H1 (cell line): ENCODE measurements at regions not wholly inside any gene's neighbourhood (a gene's known extent, or its start where the extent isn't known, plus 50 kb on each side); places are given as distances from the start of the nearest gene placed in this dataset.

Source experiments
- CBX8 ChIP-seq: fragments of 300-800, 300-1000 bp; sonication (generic); IDR thresholded peaks from 2 replicates; pipeline ENCODE4 v1.7.1; 2016; ENCODE audit warnings: low read depth, low read length, borderline replicate concordance
- CHD7 ChIP-seq: fragments of 300-600 bp; sonication (generic); IDR thresholded peaks from 2 replicates; pipeline ENCODE4 v1.7.1; 2012; ENCODE audit warnings: low read length, moderate library complexity, mild to moderate bottlenecking, inconsistent platforms; ENCODE audit not compliant: insufficient replicate concordance
- HDAC2 ChIP-seq, 2 experiments: fragments of 300-600 bp in 1 of 2; sonication (generic) in 1 of 2; IDR thresholded peaks; 2 replicates each; pipeline ENCODE4 v1.6.1; 2011 to 2012; ENCODE audit warnings: low read depth in 2 of 2, low read length in 2 of 2, mild to moderate bottlenecking in 2 of 2, moderate library complexity in 2 of 2, borderline replicate concordance in 1 of 2, inconsistent platforms in 1 of 2
- NRF1 ChIP-seq: IDR thresholded peaks from 2 replicates; pipeline ENCODE4 v1.6.1; 2011; ENCODE audit warnings: mild to moderate bottlenecking, low read depth, low read length, improper control_type of control experiment
- POLR2AphosphoS5 ChIP-seq: IDR thresholded peaks from 2 replicates; pipeline ENCODE4 v1.6.1; 2011; ENCODE audit warnings: low read depth, low read length
- RXRA ChIP-seq: IDR thresholded peaks from 2 replicates; pipeline ENCODE4 v1.6.1; 2011; ENCODE audit warnings: low read depth, mild to moderate bottlenecking, low read length, moderate library complexity; ENCODE audit not compliant: insufficient read depth
- TAF7 ChIP-seq: optimal IDR thresholded peaks from 2 replicates; pipeline ENCODE3; 2011; ENCODE audit warnings: low read depth, mild to moderate bottlenecking, inconsistent platforms, low read length, moderate library complexity, borderline replicate concordance

DNA sequence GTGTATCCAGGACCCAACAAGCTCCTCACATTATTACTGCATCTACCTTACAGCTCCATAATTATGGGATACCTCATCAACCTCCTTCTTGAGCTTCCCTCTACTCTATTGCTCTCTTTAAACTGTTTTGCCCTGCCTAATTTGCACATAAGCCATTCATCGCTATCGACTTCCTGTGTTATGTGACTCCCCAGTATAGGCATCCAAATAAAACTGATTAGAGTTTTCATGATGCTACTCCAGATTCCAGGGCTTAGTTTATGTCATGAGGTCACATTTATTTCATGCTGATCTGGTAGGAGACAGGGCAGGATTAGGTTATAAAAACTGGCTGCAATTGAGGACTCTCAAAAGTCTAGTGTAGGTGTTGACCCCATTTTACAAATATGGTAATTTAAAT is 569.9 kb upstream of the MGAT4C start (continued):
- TF ChIP-seq CHD7 (no peak), CBX8 (no peak), NRF1 (no peak), HDAC2 (IDR thresholded peaks at IDR 0.05; ENCODE audit: borderline replicate concordance in 1 of 2, low read depth in 2 of 2, low read length in 2 of 2) (no peak), RXRA (no peak), POLR2AphosphoS5 (no peak), TAF7 (no peak)
